Ramos (cell line): ENCODE measurements at regions not wholly inside any gene's neighbourhood (a gene's known extent, or its start where the extent isn't known, plus 50 kb on each side); places are given as distances from the start of the nearest gene placed in this dataset.
"Not testable (repeated sequence)": the region's sequence is repeated elsewhere in the genome, so short reads cannot be mapped to it uniquely, and the experiment has no call there.

Source experiments
- in situ Hi-C: fragments of 300-500 bp; cut with MboI; formaldehyde crosslinking; loops from one replicate; pipeline ENCODE4 v1.14.3; 2022; ENCODE audit warnings: low sequenced_read_pairs; ENCODE audit not compliant: unreplicated experiment

DNA sequence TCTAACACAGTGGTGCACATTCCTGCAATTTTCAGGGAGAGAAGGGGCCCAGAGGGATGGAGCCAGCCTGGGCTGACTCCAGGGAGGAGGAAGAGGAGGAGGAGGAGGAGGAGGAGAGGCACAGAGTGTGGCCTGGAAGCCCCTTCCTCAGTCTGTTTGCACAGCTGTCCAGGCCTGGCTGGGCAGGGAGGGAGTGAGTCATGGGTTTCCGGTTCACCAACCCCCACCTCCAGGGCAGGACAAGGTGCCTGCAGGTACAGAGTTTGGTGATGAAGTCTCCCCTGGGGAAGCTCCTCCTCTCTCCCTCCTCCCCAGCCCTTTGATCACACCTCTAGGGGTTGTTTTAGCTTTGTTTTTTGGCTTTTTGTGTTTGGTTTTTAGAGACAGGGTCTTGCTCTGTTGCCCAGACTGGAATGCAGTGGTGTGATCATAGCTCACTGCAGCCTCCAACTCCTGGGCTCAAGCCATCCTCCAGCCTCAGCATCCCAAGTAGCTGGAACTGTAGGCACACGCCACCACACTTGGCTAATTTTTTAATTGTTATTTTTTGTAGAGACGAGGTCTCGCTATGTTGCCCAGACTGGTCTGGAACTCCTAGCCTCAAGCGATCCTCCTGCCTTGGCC is 77.5 kb upstream of the CUX1 start:
- in situ Hi-C loops, result loop anchor here (5.0 to 10.0 kb wide), 2 partner anchors 122 to 245 kb away; no protein-coding TSS in a partner anchor

DNA sequence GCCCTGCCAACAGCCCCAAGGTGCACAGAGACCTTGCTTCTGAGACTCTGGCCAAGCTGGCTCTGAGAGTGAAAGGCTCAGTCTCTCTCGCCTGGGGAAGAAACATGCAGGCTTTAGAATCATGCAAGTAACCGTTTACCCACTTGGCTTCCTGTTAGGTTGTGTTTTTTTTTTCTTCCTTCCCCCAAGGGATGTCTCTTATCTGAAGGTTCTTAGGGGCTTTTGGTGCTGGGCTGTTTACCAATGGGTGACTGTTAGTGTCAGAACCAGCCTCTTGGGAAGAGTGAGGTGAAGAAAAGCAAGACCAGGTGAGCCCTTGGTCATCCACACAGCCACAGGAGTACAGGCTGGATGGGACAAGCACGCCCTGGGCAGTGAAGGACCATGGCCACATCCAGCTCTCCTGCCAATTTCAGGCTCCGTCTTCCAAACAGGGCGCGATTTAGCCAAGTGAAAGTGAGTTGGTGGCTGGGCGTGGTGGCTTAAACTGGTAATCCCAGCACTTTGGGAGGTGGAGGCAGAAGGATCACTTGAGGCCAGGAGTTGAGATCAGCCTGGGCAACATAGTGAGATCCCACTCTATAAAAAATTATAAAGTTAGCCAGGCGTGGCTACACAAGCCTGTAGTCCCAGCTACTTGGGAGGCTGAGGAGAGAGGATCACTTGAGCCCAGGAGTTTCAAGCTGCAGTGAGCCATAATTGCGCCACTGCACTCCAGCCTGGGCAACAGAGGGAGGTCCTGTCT is 76.3 kb upstream of the CUX1 start:
- in situ Hi-C loops, result loop anchor here (5.0 to 10.0 kb wide), 2 partner anchors 121 to 244 kb away; no protein-coding TSS in a partner anchor

DNA sequence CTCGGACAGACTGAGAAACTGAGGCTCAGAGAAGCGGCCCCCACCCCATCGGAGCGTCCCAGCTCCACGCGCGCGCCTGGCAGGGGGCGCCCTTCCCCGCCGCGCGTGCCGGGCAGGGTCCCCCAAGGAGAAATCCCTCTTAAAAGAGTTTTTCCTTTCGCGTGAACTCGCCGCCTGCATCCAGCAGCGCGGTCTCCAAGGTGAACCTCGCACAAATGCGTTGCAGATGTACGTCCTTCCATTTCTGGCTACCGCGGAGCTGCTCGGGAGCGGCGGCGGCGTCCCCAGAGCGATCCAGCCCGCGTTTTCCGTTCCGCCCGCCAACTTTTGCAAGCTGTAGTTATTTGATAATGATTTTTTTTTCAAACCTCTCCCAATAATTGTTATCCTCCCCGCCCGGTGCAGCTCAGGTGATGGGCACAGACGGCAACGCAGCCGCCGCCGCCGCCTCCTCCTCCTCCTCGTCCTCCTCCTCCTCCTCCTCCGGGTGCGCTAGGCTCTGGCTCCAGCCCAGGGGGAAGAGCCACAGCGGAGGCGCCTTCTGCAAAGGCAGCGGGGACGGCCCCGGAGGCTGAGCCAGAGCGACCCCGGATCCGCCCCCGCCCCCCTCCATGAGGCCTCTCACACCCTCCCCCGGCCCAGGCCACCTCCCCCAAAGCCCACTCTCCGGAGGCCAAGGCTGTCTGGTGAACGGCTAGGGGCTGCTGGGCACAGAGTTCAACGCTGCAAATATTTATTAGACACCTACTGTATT is 74.0 kb upstream of the CUX1 start:
- in situ Hi-C loops, result loop anchor here (5.0 to 10.0 kb wide), 2 partner anchors 119 to 241 kb away; no protein-coding TSS in a partner anchor

DNA sequence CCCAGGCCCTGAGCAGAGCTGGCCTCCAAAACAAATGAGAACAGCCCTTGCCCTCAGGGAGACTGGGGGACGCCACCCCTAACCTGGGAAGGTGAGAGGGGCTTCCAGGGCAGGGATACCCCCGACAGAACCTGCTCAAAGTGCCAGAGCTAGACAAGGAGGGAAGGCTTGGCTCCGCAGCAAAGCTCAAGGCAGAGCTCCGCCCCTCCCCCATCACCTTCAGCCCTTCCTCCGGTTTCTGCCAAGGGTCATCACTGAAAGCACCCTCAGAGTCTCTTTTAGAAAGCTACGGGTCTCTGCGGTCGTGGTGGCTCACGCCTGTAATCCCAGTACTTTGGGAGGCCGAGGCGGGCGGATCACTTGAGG is 73.4 kb upstream of the CUX1 start:
- in situ Hi-C loops, result loop anchor here (5.0 to 10.0 kb wide), 2 partner anchors 118 to 241 kb away; no protein-coding TSS in a partner anchor

DNA sequence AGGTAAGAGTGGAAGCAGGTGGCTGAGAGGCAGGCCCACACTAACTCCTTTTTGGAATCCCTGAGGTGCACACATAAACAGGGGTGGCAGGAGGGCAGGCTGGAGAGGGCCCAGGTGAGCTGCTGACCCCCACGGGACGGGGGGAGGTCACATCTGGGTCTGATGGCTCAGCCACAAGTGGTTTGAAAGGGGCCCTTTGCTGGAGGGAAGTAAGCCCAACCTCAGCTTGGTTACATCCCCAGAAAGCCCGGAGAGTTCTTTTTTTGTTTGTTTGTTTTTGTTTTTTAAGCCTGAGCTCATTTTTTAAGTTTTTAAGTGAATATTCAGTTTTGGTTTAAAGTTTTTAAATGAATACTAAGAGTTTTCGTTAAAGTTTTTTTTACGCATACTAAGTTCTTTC is 72.8 kb upstream of the CUX1 start:
- in situ Hi-C loops, result loop anchor here (5.0 to 10.0 kb wide), 2 partner anchors 118 to 240 kb away; no protein-coding TSS in a partner anchor

DNA sequence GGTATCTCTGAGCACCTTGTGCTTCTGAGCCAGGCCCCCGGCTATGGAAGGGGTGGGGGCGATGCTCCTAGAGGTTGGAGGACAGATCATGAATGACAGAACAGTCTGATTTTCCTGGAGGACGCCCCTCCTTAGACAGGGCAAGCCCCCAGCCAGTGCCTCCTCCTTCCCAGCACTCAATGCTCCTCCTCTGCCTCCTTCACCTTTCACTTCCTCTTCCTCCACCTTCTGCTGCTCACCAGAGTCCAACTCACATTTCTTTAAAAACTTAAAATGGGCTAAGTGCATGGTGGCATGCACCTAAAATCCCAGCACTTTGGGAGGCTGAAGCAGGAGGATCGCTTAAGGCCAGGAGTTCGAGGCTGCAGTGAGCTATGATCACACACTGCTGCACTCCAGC is 71.1 kb upstream of the CUX1 start:
- in situ Hi-C loops, result loop anchor here (10.0 kb wide), 1 partner anchor 238 kb away; no protein-coding TSS in a partner anchor

DNA sequence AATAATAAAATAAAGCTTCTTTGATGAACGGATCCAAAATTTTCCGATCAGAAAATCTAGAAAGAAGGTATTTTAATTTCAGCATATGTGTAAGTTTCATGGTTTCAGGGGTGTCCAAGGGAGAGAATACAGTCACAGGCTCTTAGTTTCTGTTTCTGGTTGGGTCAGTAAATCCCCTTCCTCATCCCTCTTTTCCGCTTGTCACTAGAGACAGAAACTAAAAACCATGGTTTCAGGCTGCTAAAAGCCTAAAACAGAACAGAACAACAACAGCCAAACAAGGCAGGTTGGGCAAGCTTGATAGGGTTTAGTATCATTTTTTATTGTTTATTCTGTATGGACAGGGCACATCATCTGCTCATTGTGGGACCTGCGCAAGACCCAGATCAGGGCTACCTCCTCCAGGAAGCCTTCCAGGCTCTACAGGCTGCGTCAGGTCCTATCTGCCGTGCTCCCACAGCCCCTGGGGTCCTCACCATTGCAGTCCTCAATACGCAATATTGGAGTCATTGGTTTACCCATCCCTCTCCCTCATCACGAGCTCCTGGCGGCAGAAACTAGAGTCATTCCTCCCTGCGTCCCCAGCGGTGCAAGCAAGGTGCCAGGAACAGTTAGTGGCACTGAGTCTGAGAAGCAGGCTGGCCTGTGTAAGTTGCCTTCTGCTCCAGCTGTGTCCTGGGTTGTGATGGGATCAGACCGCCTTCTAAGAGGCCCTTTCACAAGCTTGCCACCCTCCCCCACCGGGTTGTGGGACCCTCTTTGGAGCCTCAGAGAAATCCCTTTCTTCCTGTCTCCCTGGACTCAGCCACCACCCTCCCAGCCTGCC is 70.2 kb upstream of the CUX1 start:
- in situ Hi-C loops, result loop anchor here (10.0 kb wide), 1 partner anchor 238 kb away; no protein-coding TSS in a partner anchor

DNA sequence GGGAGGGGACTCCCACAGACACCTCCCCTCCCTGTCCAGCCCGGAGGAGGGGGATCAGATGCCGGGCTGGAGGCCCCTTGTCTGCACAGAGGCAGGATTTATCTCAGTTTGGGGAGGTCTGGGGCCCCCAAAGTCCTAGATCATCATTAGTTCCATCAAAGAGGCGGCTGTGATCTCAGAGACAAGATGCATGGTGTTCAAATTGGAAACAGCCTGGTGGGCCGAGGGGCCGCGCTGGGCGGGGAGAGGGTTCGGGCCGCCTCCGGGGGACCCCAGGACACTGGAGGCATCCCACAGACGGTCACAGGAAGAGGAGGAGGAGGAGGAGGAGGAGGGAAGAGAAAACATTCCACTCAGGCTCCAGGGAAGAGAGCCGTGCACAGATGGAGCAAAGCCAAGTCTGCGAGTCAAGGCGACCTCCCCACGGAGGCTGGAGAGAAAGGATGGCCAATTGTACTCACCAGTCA is 69.5 kb upstream of the CUX1 start:
- in situ Hi-C loops, result loop anchor here (10.0 kb wide), 1 partner anchor 237 kb away; no protein-coding TSS in a partner anchor

DNA sequence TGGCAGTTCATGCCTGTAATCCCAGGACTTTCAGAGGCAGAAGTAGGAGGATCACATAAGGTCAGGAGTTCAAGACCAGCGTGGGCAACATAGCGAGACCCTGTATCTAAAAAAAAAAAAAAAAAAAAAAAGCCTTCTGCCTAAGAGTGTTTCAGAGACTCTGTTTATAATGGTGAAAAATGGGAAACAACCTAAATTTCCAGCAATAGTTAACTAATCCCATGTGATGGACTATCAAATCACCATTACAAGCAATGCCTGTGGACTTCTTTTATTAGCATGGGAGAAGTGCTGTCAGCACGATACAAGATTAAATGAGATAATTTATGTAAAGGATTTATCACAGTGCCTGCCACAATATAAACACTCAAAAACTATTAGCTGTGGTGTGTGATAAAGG is 67.5 kb upstream of the CUX1 start:
- in situ Hi-C loops, result loop anchor here (10.0 kb wide), 1 partner anchor 235 kb away; no protein-coding TSS in a partner anchor

DNA sequence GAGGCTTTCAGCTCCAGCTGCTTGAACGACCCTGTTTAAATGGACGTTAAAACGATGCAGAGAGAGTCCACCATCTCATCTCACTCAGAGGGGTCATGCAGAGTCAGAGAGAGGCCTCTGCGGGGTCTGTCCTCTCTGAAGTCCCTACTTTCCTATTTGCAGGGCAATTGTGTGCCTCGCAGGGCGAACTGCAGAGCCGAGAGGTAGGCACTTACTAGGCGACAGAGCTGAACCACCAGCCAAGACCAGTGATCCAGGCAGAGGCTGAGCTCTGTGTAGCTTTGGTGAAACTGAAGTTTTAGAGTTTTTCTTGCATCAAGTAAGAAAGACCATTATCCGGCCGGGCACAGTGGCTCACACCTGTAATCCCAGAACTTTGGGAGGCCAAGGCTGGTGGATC is 64.1 kb upstream of the CUX1 start:
- in situ Hi-C loops, result no loop called here

DNA sequence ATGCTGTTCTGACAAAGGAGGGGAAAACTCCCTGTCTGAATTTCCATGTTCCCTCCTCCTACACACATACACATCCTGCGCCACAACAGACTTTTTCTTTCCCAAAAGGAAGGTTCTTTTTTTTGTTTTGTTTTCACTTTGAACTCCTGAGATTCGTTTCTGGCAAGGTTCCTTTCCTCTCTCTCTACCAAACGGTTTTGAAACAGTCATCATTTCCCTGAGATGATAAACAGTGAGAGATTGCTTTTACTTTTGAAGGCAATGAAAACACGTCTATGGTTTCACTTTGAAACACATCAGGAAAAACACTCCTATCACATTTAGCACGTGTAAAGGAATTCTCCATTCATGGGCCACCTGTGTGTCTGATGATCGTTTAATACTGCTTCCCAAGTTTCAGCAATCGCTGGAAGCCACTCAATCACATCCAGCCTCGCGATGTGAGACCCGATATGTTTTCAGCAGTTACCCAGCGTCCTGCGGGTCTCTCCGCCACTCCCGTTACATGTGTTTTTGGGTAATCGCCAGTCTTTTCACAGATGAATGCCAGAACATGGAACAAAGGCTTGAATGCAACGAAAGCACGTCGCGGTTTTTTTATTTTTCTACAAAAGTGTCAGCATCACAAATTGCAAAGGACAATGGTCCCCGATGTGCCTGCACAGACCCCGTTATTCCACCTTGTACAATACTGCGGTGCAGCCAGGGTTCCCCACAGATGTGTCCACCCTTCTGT is 62.8 kb upstream of the CUX1 start:
- in situ Hi-C loops, result no loop called here

DNA sequence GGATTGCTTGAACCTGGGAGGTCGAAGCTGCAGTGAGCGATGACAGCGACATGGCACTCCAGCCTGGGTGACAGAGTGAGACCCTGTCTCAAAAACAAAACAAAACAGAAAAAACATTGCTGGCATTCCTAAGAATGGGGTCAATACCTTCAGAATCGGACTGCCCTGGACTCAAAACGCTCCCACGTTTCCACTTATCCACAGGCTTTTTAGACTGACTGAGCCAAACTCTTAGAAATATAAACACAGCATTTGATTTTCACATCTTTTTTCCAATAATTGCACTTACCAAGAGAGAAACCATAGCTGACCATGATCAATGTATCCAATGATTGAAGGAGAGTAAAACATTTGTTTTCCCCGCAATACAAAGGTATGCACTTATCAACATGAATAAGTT is 59.5 kb upstream of the CUX1 start:
- in situ Hi-C loops, result no loop called here

DNA sequence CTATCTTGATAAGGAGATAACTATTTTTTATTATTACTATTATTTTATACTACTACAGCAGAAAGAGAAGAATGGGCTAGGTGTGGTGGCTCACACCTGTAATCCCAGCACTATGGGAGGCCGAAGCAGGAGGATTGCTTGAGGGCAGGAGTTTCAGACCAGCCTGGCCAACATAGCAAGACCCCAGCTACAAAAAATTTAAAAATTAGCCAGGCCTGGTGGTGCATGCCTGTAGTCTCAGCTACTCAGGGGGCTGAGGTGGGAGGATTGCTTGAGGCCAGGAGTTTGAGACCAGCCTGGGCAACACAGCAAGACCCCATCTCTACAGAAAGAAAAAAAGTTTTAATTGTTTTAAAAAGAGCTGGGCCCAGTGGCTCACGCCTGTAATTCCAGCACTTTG is 58.9 kb upstream of the CUX1 start:
- in situ Hi-C loops, result not testable (repeated sequence)

DNA sequence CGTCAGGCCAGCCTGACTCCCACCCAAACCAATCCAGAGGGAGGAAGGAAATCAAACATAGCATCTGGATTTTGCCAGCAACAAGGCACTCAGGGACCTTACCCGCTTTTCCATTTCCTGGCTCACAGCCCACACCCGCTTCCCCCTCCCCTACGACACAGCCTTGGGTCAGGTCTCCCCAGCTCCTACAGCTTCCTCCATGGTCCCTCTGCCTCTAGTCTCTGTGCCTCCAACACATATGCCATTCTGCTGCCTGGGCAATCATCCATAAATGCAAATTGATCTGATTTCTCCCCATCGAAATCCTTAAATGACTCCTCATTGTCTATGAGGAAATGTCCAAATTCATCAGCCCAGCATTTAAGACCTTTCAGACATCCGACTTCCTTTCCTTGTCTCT is 53.2 kb upstream of the CUX1 start:
- in situ Hi-C loops, result no loop called here

DNA sequence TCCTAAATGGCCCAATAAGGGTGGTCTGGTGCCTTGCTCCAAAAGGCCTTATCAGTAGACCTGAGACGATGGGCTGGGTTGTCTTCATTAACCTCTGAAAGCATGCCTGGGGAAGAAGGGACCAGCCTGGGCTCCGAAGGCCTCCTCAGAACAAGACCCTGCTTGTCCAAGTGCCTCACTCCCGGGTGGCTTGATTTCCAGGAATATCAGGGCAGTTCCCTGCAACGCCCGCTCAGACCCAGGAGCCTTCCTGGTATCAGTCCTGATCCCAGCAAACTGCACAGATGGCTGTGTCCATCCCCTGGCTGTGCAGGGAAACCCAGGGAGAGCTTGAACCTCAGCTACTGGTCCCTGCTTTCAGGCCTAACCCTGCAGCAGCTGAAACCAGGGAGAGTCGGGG is 49.9 kb upstream of the CUX1 start:
- in situ Hi-C loops, result no loop called here
